ENCODE measurements at regions not wholly inside any gene's neighbourhood (a gene's known extent, or its start where the extent isn't known, plus 50 kb on each side); places are given as distances from the start of the nearest gene placed in this dataset.

DNA sequence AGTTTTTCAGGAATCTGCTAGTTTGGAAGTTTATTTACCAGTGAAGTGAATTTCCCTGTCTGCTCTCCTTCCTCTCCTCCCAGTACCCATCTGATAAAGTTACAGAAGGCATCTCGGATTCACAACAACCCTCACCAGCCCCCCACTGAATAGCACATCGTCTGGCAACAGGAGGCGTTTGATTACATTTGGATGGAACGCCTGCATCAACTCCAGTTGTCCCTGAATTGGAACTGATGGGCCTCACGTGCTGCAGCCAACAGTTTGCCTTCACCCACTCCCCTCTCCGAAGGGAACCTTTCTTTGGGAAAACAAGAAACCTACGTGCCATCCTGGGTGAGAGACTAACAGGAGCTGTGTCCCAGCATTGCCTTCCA is 59.5 kb upstream of the BCL6 start:
- TF ChIP-seq ZNF561 (tag by site-specific recombination; IDR thresholded peaks at IDR 0.05; ENCODE audit: borderline replicate concordance) (no peak), ZNF830 (tag by site-specific recombination; IDR thresholded peaks at IDR 0.05; ENCODE audit: low read depth) (no peak), ZNF391 (tag by site-specific recombination; IDR thresholded peaks at IDR 0.05; ENCODE audit: borderline replicate concordance, low read depth) (no peak), CTCF (tag by site-specific recombination; IDR thresholded peaks at IDR 0.05) (no peak), ZNF596 (tag by site-specific recombination; IDR thresholded peaks at IDR 0.05) (no peak), ZNF16 (tag by site-specific recombination; IDR thresholded peaks at IDR 0.05; ENCODE audit: low read depth) (no peak), ZBTB20 (tag by site-specific recombination; IDR thresholded peaks at IDR 0.05) (no peak)

Data from HEK293 (cell line).